ENCODE measurements at regions not wholly inside any gene's neighbourhood (a gene's known extent, or its start where the extent isn't known, plus 50 kb on each side); places are given as distances from the start of the nearest gene placed in this dataset.

- intact Hi-C loops (cut with DNase I; ENCODE audit: low total_unique reads): no loop called here
- no peak overlapping the region for H3K4me3 ChIP-seq
- H3K9me3 ChIP-seq: no peaks in the 10 kb centered on the region
- H3K27ac ChIP-seq: no peak overlapping the region
- no peak for TF ChIP-seq CTCF (IDR thresholded peaks at IDR 0.05)
- H3K36me3 ChIP-seq: no peaks in the 10 kb centered on the region
- peaks cover 0 to 3% of the 10 kb centered on the region in 2 donors for H3K27me3 ChIP-seq
- no peak for DNase-seq
- no peaks in the 10 kb centered on the region for H3K4me1 ChIP-seq
These were observed 100.1 kb downstream of the TSN start for GRCh38 chr2:121855510-121855909.

- no peaks in the 10 kb centered on the region for H3K36me3 ChIP-seq
- H3K27ac ChIP-seq: no peak overlapping the region
- intact Hi-C loops (cut with DNase I; ENCODE audit: low total_unique reads): no loop called here
- DNase-seq: no peak
- H3K4me3 ChIP-seq: no peak overlapping the region
- no peaks in the 10 kb centered on the region for H3K4me1 ChIP-seq
- H3K27me3 ChIP-seq: peaks cover 0 to 6% of the 10 kb centered on the region in 2 donors
- no peaks in the 10 kb centered on the region for H3K9me3 ChIP-seq
- TF ChIP-seq CTCF (IDR thresholded peaks at IDR 0.05): no peak
These were observed 100.9 kb downstream of the TSN start for GRCh38 chr2:121856360-121856759.

- DNase-seq: no peak
- peaks cover 0 to 6% of the 10 kb centered on the region in 2 donors for H3K27me3 ChIP-seq
- H3K36me3 ChIP-seq: no peaks in the 10 kb centered on the region
- peaks cover 0 to 5% (median 0%) of the 10 kb centered on the region in 3 donors for H3K9me3 ChIP-seq
- H3K4me1 ChIP-seq: no peaks in the 10 kb centered on the region
- H3K4me3 ChIP-seq: no peak overlapping the region
- intact Hi-C loops (cut with DNase I; ENCODE audit: low total_unique reads): no loop called here
- no peak overlapping the region for H3K27ac ChIP-seq
- no peak for TF ChIP-seq CTCF (IDR thresholded peaks at IDR 0.05)
These were observed 102.9 kb downstream of the TSN start for GRCh38 chr2:121858369-121858768.

GRCh38 chr2:121858847-121859246 is 103.4 kb downstream of the TSN start:
- Histone ChIP-seq H3K9me3 (peaks cover 0 to 5% (median 0%) of the 10 kb centered on the region in 3 donors), H3K4me1 (no peaks in the 10 kb centered on the region), H3K4me3 (no peak overlapping the region), H3K36me3 (no peaks in the 10 kb centered on the region), H3K27ac (no peak overlapping the region), H3K27me3 (peaks cover 0 to 6% of the 10 kb centered on the region in 2 donors)
- DNase-seq: no peak
- intact Hi-C loops (cut with DNase I; ENCODE audit: low total_unique reads): no loop called here
- TF ChIP-seq CTCF (IDR thresholded peaks at IDR 0.05): no peak

- Histone ChIP-seq H3K27me3 (peaks cover 0 to 6% of the 10 kb centered on the region in 2 donors), H3K36me3 (no peaks in the 10 kb centered on the region), H3K9me3 (peaks cover 0 to 5% (median 0%) of the 10 kb centered on the region in 3 donors), H3K27ac (no peak overlapping the region), H3K4me3 (no peak overlapping the region), H3K4me1 (no peaks in the 10 kb centered on the region)
- no peak for DNase-seq
- no peak for TF ChIP-seq CTCF (IDR thresholded peaks at IDR 0.05)
- intact Hi-C loops (cut with DNase I; ENCODE audit: low total_unique reads): no loop called here
These were observed 104.7 kb downstream of the TSN start for GRCh38 chr2:121860033-121860757.
